Large intestine (tissue), 3 donors: ENCODE measurements at regions not wholly inside any gene's neighbourhood (a gene's known extent, or its start where the extent isn't known, plus 50 kb on each side); places are given as distances from the start of the nearest gene placed in this dataset.
A peak's percentile ranks its signal among the peaks of the same experiment; 100 is the strongest.

Experiments
- DNase-seq, 2 donors: peaks; one replicate each; pipeline versions ENCODE4 v3.0.0 to v3.0.0-alpha.2; 2013
- H3K27ac ChIP-seq: one replicate; pipeline ENCODE4 v1.5.1; 2013; ENCODE audit warnings: low read length
- H3K27me3 ChIP-seq: 2 replicates; pipeline ENCODE4 v1.6.1; 2013; ENCODE audit warnings: low read length; ENCODE audit not compliant: control insufficient read depth, insufficient read depth
- H3K36me3 ChIP-seq: 2 replicates; pipeline ENCODE4 v1.6.1; 2013; ENCODE audit warnings: low read length; ENCODE audit not compliant: control insufficient read depth, insufficient read depth
- H3K4me1 ChIP-seq: one replicate; pipeline ENCODE4 v1.6.1; 2013; ENCODE audit warnings: low read length; ENCODE audit not compliant: control insufficient read depth, insufficient read depth
- H3K4me3 ChIP-seq: one replicate; pipeline ENCODE4 v1.5.1; 2013; ENCODE audit warnings: low read length
- H3K9me3 ChIP-seq: one replicate; pipeline ENCODE4 v1.6.1; 2013; ENCODE audit warnings: mild to moderate bottlenecking, low read depth, low read length, moderate library complexity; ENCODE audit not compliant: control insufficient read depth
- WGBS: methylation state at CpG from one replicate; pipeline ENCODE4 v1.1.5; 2013; ENCODE audit warnings: low lambda C conversion rate; ENCODE audit not compliant: insufficient coverage; 5-methylcytosine and 5-hydroxymethylcytosine counted together

DNA sequence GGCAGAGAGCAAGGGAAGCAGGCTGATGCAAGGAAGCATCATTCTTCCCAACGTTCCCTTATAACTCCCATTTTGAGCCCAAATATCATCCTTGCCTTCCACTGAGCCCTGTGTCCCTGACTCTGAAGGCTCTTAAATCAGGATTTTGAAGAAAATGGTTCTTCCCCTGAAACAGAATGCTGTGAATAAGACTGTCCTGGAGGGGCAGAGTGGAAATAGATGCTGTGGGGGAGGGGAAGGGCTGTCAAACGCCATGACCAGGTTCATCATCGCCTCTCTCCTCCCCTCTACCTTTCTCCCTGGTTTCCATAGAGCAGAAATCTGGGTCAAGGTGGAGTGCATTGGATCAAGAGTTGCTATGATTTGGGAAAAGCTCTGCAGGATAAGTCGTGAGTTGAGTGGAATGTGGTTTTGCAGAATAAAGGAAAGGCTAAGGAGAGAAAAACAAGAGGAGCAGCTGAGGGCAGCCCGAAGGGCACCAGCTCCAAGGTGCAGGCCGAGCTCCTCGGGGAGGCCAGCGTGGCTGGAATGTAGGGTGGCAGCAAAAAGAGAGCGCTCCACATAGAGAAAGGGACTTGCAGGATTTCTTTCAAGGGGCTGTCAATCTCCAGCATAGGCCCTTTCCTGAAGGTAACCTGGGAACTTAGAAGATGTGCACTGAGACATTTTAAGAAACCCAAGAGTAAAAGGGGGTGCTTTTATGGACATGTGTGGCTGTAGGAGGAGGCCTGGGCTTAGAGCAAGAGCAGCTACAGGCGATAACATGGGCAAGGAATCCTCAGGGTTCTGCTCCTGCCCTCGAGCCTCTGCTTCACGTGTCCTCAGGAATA is 120.8 kb upstream of the CDYL start:
- no peak for DNase-seq
- Histone ChIP-seq H3K4me1 (no peaks in the 10 kb centered on the region), H3K27ac (no peak overlapping the region), H3K9me3 (peaks cover 4% of the 10 kb centered on the region), H3K36me3 (no peaks in the 10 kb centered on the region), H3K4me3 (no peak overlapping the region), H3K27me3 (no peaks in the 10 kb centered on the region)
- no CpG with 5 or more reads among the region's 12 CpGs for WGBS

GRCh38 chr6:4653141-4653540 is 123.1 kb upstream of the CDYL start:
- 83% methylated on average over 1 of the region's 3 CpGs for WGBS
- Histone ChIP-seq H3K4me3 (no peak overlapping the region), H3K4me1 (no peaks in the 10 kb centered on the region), H3K27me3 (no peaks in the 10 kb centered on the region), H3K27ac (no peak overlapping the region), H3K36me3 (no peaks in the 10 kb centered on the region), H3K9me3 (peaks cover 4% of the 10 kb centered on the region)
- DNase-seq: no peak

DNA sequence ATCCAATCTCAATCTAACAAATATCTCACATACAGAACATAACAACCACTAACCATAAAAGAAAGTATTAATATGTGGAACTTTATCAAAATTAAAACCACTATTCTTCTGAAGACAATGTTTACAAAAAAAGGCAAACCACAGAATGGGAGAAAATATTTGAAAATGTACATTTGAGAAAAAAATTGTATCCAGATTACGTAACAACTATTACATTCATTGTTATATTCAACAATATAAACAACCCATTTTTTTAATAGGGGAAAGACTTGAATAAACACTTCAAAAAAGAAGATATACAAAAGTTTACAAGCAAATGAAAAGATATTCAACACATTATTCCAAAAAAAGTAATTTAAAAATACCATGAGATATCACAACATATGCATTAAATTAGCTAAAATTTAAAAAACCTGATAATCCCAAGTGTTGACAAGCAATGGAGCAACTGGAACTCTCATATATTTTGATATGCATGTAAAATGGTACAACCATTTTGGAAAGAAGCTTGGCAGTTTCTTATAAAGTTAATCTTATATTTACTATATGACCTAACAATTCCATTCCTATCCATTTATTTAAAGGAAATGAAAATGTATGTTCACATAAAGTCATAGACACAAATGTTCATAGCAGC is 124.3 kb upstream of the CDYL start:
- Histone ChIP-seq H3K4me3 (no peak overlapping the region), H3K27me3 (no peaks in the 10 kb centered on the region), H3K9me3 (peaks cover 4% of the 10 kb centered on the region), H3K4me1 (peaks cover 5% of the 10 kb centered on the region), H3K27ac (no peak overlapping the region), H3K36me3 (no peaks in the 10 kb centered on the region)
- 100% methylated on average over 1 of the region's 1 CpG for WGBS
- no peak for DNase-seq

DNA sequence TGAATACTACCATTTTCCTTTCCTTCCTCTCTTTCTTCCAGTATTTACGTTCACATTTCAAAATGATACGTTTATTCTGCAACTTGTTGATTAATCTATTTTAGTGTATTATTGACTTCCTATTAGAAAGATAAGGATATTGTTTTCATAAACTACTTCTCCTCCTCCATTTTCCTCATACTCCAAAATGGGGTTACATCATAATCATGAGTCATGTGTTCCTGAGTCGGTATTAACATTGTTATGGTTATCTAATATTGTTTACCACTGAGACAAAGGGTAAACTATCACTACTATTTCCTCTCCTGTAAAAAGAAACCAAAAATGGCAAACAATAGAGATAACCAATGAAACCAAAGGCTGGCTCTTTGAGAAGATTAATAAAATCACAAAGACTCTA is 126.5 kb upstream of the CDYL start:
- Histone ChIP-seq H3K9me3 (peaks cover 4% of the 10 kb centered on the region), H3K36me3 (no peaks in the 10 kb centered on the region), H3K4me1 (peaks cover 15% of the 10 kb centered on the region), H3K27me3 (no peaks in the 10 kb centered on the region), H3K27ac (no peak overlapping the region), H3K4me3 (no peak overlapping the region)
- no peak for DNase-seq
- WGBS: 100% methylated on average over 1 of the region's 3 CpGs

GRCh38 chr6:4647414-4648365 is 128.5 kb upstream of the CDYL start:
- H3K4me1 ChIP-seq: peaks cover 15% of the 10 kb centered on the region
- peak overlapping the region; percentile 32 for H3K4me3 ChIP-seq
- WGBS: no CpG with 5 or more reads among the region's 22 CpGs
- no peaks in the 10 kb centered on the region for H3K27me3 ChIP-seq
- peak; percentile 68 to 85 for DNase-seq
- H3K27ac ChIP-seq: peak overlapping the region; percentile 4
- peaks cover 4% of the 10 kb centered on the region for H3K9me3 ChIP-seq
- H3K36me3 ChIP-seq: no peaks in the 10 kb centered on the region

DNA sequence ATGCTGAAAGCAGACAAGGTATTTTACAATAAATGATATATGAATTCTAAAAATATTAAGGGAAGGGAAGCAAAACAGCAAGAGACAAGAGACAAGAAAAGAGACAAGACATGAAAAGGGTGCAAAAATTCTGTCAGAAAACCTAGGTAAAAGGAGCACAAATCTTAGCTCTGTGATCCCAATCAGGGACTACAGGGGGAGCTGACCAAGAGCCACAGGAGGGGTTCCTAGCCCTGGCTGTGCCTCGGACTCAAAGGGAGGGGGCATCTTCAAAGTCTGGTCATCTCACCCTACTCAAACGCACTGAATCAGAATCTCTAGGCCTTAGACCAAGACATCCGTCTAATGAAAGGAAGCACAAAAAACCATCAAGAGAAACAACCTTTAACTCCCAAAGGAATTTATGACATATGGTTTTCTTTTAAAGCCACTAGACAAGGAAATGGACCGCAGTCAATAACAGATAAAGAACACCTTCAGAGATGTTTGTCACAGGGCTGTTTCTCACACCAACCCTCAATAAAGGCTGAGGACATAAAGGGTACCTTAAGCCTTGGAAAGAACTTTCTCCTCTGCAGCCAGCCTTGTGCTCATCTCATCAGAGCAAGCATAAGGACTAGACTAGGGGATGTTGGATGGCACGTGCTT is 130.4 kb upstream of the CDYL start:
- Histone ChIP-seq H3K4me3 (no peak overlapping the region), H3K36me3 (no peaks in the 10 kb centered on the region), H3K27ac (no peak overlapping the region), H3K27me3 (no peaks in the 10 kb centered on the region), H3K9me3 (no peaks in the 10 kb centered on the region), H3K4me1 (peaks cover 15% of the 10 kb centered on the region)
- WGBS: no CpG with 5 or more reads among the region's 5 CpGs
- DNase-seq: peak; percentile 43 to 60

GRCh38 chr6:4644996-4645395 is 131.2 kb upstream of the CDYL start:
- Histone ChIP-seq H3K27me3 (no peaks in the 10 kb centered on the region), H3K4me3 (no peak overlapping the region), H3K4me1 (peaks cover 15% of the 10 kb centered on the region), H3K9me3 (no peaks in the 10 kb centered on the region), H3K36me3 (no peaks in the 10 kb centered on the region), H3K27ac (no peak overlapping the region)
- no CpG with 5 or more reads among the region's 2 CpGs for WGBS
- peak; percentile 60 to 80 for DNase-seq

- H3K27me3 ChIP-seq: no peaks in the 10 kb centered on the region
- H3K4me1 ChIP-seq: peaks cover 6% of the 10 kb centered on the region
- H3K4me3 ChIP-seq: no peak overlapping the region
- no CpG with 5 or more reads among the region's 3 CpGs for WGBS
- DNase-seq: no peak
- no peaks in the 10 kb centered on the region for H3K9me3 ChIP-seq
- no peaks in the 10 kb centered on the region for H3K36me3 ChIP-seq
- no peak overlapping the region for H3K27ac ChIP-seq
These were observed 134.7 kb upstream of the CDYL start for GRCh38 chr6:4641461-4641860.

GRCh38 chr6:4640139-4640538 is 136.1 kb upstream of the CDYL start:
- no peak for DNase-seq
- H3K36me3 ChIP-seq: no peaks in the 10 kb centered on the region
- no peaks in the 10 kb centered on the region for H3K27me3 ChIP-seq
- H3K4me1 ChIP-seq: no peaks in the 10 kb centered on the region
- H3K9me3 ChIP-seq: no peaks in the 10 kb centered on the region
- no peak overlapping the region for H3K4me3 ChIP-seq
- H3K27ac ChIP-seq: no peak overlapping the region
- 43% methylated on average over 1 of the region's 4 CpGs for WGBS

DNA sequence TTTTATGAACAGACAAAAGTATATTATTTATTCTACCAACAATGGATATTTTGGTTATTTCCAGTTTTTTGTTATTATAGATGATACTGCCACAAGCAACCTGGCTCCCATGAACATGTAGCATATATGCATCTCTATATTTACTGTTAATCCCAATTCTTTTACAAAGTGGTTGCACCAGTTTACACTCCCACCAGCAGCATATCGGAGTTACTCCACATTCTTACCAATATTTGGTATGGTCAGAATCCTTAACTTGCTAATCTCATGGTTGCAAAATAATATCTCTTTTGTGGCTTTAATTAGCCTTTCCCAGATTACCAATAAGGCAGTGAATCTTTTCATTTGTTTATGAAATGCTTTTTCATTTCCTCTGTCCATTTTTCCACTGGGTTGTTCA is 137.6 kb upstream of the CDYL start:
- Histone ChIP-seq H3K27me3 (no peaks in the 10 kb centered on the region), H3K9me3 (no peaks in the 10 kb centered on the region), H3K27ac (no peak overlapping the region), H3K36me3 (no peaks in the 10 kb centered on the region), H3K4me3 (no peak overlapping the region), H3K4me1 (no peaks in the 10 kb centered on the region)
- WGBS: no CpG with 5 or more reads among the region's 1 CpG
- DNase-seq: no peak
